GM23338 (cell line): ENCODE measurements at regions not wholly inside any gene's neighbourhood (a gene's known extent, or its start where the extent isn't known, plus 50 kb on each side); places are given as distances from the start of the nearest gene placed in this dataset.

ENCODE experiments used
- ATAC-seq: fragments of 200-7000 bp; cut with Tn5 transposase; 3 replicates; pipeline ENCODE4 v1.9.1; 2020
- DNase-seq: peaks from one replicate; pipeline ENCODE4 v3.0.0-alpha.2; 2015; ENCODE audit warnings: low spot score
- H2AFZ ChIP-seq: fragments of 200-600 bp; sonication (generic); 2 replicates; pipeline ENCODE4 v1.8.0; 2016; ENCODE audit warnings: antibody characterized with exemption, mild to moderate bottlenecking, moderate library complexity
- H3F3A ChIP-seq: fragments of 200-600 bp; sonication (generic); replicated peaks from 2 replicates; pipeline ENCODE4 v1.8.0; 2017; ENCODE audit warnings: antibody characterized with exemption, mixed run types, low read depth
- H3K27ac ChIP-seq: fragments of 200-600 bp; sonication (generic); 2 replicates; pipeline ENCODE4 v1.6.1; 2016; ENCODE audit warnings: low read depth
- H3K27me3 ChIP-seq: fragments of 200-600 bp; sonication (generic); 2 replicates; pipeline ENCODE4 v1.8.0; 2016; ENCODE audit warnings: mild to moderate bottlenecking, mixed run types, moderate library complexity; ENCODE audit not compliant: insufficient read depth
- H3K36me3 ChIP-seq: fragments of 200-600 bp; sonication (generic); 2 replicates; pipeline ENCODE4 v1.8.0; 2016; ENCODE audit warnings: mild to moderate bottlenecking; ENCODE audit not compliant: insufficient read depth
- H3K4me1 ChIP-seq: fragments of 200-600 bp; sonication (generic); 2 replicates; pipeline ENCODE4 v1.8.0; 2016; ENCODE audit warnings: mild to moderate bottlenecking, moderate library complexity; ENCODE audit not compliant: insufficient read depth
- H3K4me2 ChIP-seq: fragments of 200-600 bp; sonication (generic); 2 replicates; pipeline ENCODE4 v1.7.1; 2017; ENCODE audit warnings: mixed run types
- H3K4me3 ChIP-seq: fragments of 200-600 bp; sonication (generic); 2 replicates; pipeline ENCODE4 v1.6.1; 2016; ENCODE audit warnings: mixed run types
- H3K79me2 ChIP-seq: fragments of 200-600 bp; sonication (generic); replicated peaks from 2 replicates; pipeline ENCODE4 v1.8.0; 2017; ENCODE audit warnings: mild to moderate bottlenecking; ENCODE audit not compliant: insufficient read depth
- H3K9me2 ChIP-seq: fragments of 200-600 bp; sonication (generic); 2 replicates; pipeline ENCODE4 v1.8.0; 2017; ENCODE audit not compliant: insufficient read depth
- H4K20me1 ChIP-seq: fragments of 200-600 bp; sonication (generic); replicated peaks from 2 replicates; pipeline ENCODE4 v1.8.0; 2017; ENCODE audit warnings: mild to moderate bottlenecking; ENCODE audit not compliant: insufficient read depth
- H3K27ac Mint-ChIP-seq: 2 replicates; pipeline ENCODE4 v1.8.0; 2020; ENCODE audit warnings: inconsistent platforms, mild to moderate bottlenecking, moderate library complexity, mixed read lengths
- H3K27me3 Mint-ChIP-seq: 3 replicates; pipeline ENCODE4 v1.8.0; 2022; ENCODE audit warnings: low read depth, mild to moderate bottlenecking, moderate library complexity, mixed read lengths, inconsistent platforms; ENCODE audit not compliant: insufficient read depth, poor library complexity
- H3K36me3 Mint-ChIP-seq: 3 replicates; pipeline ENCODE4 v1.8.0; 2021; ENCODE audit warnings: low read depth, mild to moderate bottlenecking, inconsistent platforms, moderate library complexity, mixed read lengths
- H3K4me1 Mint-ChIP-seq: 3 replicates; pipeline ENCODE4 v1.8.0; 2020; ENCODE audit warnings: mild to moderate bottlenecking, inconsistent platforms, mixed read lengths
- H3K4me3 Mint-ChIP-seq: 3 replicates; pipeline ENCODE4 v1.8.0; 2021; ENCODE audit warnings: moderate library complexity, mild to moderate bottlenecking, inconsistent platforms, mixed read lengths
- H3K9me3 Mint-ChIP-seq: 3 replicates; pipeline ENCODE4 v1.8.0; 2020; ENCODE audit warnings: moderate library complexity, mild to moderate bottlenecking, inconsistent platforms, mixed read lengths
- CREB1 ChIP-seq: fragments of 250-450 bp; sonication (Bioruptor Pico); IDR thresholded peaks from 2 replicates; pipeline ENCODE4 v1.5.0; 2020; ENCODE audit warnings: low read depth, mild to moderate bottlenecking, moderate library complexity
- ETS1 ChIP-seq: IDR thresholded peaks from 2 replicates; pipeline ENCODE4 v1.6.1; 2016; ENCODE audit warnings: antibody characterized with exemption
- EZH2 ChIP-seq: fragments of 200-600 bp; sonication (generic); IDR thresholded peaks from one replicate; pipeline ENCODE4 v1.8.0; 2017; ENCODE audit warnings: antibody characterized with exemption, mild to moderate bottlenecking, low read depth; ENCODE audit not compliant: unreplicated experiment
- EZH2phosphoT487 ChIP-seq: fragments of 200-600 bp; sonication (generic); IDR thresholded peaks from one replicate; pipeline ENCODE4 v1.8.1; 2018; ENCODE audit warnings: antibody characterized with exemption; ENCODE audit not compliant: unreplicated experiment
- JUNB ChIP-seq: IDR thresholded peaks from one replicate; pipeline ENCODE4 v1.6.1; 2016; ENCODE audit warnings: antibody characterized with exemption; ENCODE audit not compliant: unreplicated experiment
- NANOG ChIP-seq: IDR thresholded peaks from 2 replicates; pipeline ENCODE4 v1.6.1; 2016; ENCODE audit warnings: antibody characterized with exemption, borderline replicate concordance
- POLR2AphosphoS5 ChIP-seq: IDR thresholded peaks from 2 replicates; pipeline ENCODE4 v1.6.1; 2016; ENCODE audit warnings: antibody characterized with exemption, low read depth
- STAT1 ChIP-seq: IDR thresholded peaks from one replicate; pipeline ENCODE4 v1.6.1; 2016; ENCODE audit warnings: antibody characterized with exemption; ENCODE audit not compliant: unreplicated experiment
- ZNF331 ChIP-seq: fragments of 250-450 bp; sonication (Bioruptor Pico); IDR thresholded peaks from 2 replicates; pipeline ENCODE4 v1.5.0; 2020; ENCODE audit warnings: low read depth, mild to moderate bottlenecking, moderate library complexity
- TF ChIP-seq, protein P1 (sequence below): IDR thresholded peaks from one replicate; pipeline ENCODE4 v1.6.1; 2018; ENCODE audit warnings: antibody characterized with exemption; ENCODE audit not compliant: unreplicated experiment

DNA sequence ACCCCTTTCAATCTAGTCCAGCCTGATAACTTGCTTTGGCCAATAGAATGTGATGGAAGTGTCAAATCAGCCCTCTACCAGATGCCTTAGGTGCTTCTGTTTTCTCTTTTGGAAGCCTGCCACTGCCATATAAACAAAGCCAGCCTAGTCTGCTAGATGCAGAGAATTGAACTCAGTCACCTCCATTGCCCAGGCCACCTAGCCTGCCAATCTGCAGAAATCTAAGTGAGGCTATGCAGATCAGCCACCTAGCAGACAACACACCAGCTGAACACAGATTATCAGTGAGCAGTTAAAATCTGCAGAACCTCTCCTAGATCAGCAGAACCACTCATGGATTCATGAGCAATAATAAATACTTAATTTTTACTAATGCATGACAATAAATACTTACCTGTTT is 1108.2 kb downstream of the PCDH18 start (continued):
- TF ChIP-seq, protein P1, sequence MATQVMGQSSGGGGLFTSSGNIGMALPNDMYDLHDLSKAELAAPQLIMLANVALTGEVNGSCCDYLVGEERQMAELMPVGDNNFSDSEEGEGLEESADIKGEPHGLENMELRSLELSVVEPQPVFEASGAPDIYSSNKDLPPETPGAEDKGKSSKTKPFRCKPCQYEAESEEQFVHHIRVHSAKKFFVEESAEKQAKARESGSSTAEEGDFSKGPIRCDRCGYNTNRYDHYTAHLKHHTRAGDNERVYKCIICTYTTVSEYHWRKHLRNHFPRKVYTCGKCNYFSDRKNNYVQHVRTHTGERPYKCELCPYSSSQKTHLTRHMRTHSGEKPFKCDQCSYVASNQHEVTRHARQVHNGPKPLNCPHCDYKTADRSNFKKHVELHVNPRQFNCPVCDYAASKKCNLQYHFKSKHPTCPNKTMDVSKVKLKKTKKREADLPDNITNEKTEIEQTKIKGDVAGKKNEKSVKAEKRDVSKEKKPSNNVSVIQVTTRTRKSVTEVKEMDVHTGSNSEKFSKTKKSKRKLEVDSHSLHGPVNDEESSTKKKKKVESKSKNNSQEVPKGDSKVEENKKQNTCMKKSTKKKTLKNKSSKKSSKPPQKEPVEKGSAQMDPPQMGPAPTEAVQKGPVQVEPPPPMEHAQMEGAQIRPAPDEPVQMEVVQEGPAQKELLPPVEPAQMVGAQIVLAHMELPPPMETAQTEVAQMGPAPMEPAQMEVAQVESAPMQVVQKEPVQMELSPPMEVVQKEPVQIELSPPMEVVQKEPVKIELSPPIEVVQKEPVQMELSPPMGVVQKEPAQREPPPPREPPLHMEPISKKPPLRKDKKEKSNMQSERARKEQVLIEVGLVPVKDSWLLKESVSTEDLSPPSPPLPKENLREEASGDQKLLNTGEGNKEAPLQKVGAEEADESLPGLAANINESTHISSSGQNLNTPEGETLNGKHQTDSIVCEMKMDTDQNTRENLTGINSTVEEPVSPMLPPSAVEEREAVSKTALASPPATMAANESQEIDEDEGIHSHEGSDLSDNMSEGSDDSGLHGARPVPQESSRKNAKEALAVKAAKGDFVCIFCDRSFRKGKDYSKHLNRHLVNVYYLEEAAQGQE, result no peak
- TF ChIP-seq NANOG (no peak), JUNB (no peak), EZH2 (no peak), ZNF331 (CRISPR knock-in tag) (no peak), POLR2AphosphoS5 (no peak), EZH2phosphoT487 (no peak)

DNA sequence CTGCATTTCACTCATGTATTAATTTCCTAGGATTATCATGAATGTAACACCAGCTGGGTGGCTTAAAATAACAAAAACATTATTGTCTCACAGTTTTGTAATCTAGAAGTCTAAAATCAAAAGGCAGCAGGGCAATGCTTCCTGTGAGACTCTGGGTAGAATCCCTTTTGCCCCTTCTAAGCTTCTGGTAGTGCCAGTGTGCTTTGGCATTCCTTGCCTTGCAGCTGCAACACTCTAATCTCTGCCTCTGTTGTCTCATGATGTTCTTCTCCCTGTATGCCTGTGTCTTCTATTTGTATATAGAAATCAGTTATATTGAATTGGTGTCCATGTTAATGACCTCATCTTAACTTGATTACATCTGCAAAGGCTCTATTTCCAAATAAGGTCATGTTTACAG is 1117.3 kb downstream of the PCDH18 start:
- Histone ChIP-seq H3K27me3 (no peaks in the 10 kb centered on the region), H2AFZ (no peak overlapping the region; the same call in 1 of the 2 replicates), H3K36me3 (no peaks in the 10 kb centered on the region), H3K4me2 (no peak overlapping the region), H3K9me2 (no peaks in the 10 kb centered on the region), H3K4me3 (no peak overlapping the region), H3K79me2 (no peaks in the 10 kb centered on the region), H3K4me1 (no peaks in the 10 kb centered on the region), H3F3A (no peaks in the 10 kb centered on the region), H4K20me1 (no peaks in the 10 kb centered on the region), H3K27ac (no peak overlapping the region)
- no peak for DNase-seq
- Mint-ChIP-seq H3K4me1 (no peaks in the 10 kb centered on the region; the same call in 2 of the 3 replicates), H3K9me3 (no peaks in the 10 kb centered on the region), H3K27ac (no peak overlapping the region), H3K27me3 (peaks cover 3% of the 10 kb centered on the region), H3K4me3 (no peak overlapping the region), H3K36me3 (no peaks in the 10 kb centered on the region)
- no peak for ATAC-seq
- TF ChIP-seq STAT1, result no peak
- no peak for TF ChIP-seq POLR2AphosphoS5
- TF ChIP-seq CREB1 (CRISPR knock-in tag), result no peak
- TF ChIP-seq ZNF331 (CRISPR knock-in tag), result no peak
- no peak for TF ChIP-seq NANOG
- TF ChIP-seq, protein P1, result no peak
- TF ChIP-seq EZH2phosphoT487, result no peak
- TF ChIP-seq ETS1, result no peak
